Skin epidermis (tissue), 12 donors: ENCODE measurements at regions not wholly inside any gene's neighbourhood (a gene's known extent, or its start where the extent isn't known, plus 50 kb on each side); places are given as distances from the start of the nearest gene placed in this dataset.

Source experiments
- H3K27ac ChIP-seq, 21 experiments: fragments of 200-600 bp; sonication (generic) in 11 of 21; one replicate each; pipeline ENCODE4 v1.5.0; 2020; ENCODE audit warnings: mild to moderate bottlenecking in 3 of 21, inconsistent platforms in 2 of 21, moderate library complexity in 2 of 21
- H3K4me3 ChIP-seq, 7 experiments: fragments of 200-600 bp; sonication (generic) in 2 of 7; one replicate each; pipeline ENCODE4 v1.5.0; 2020; ENCODE audit warnings: inconsistent platforms in 2 of 7, mild to moderate bottlenecking in 2 of 7, moderate library complexity in 1 of 7

- H3K4me3 ChIP-seq, result no peak overlapping the region
- H3K27ac ChIP-seq, result peak overlapping the region in 9 of 21 experiments; percentile 3 to 67 (median 43)
These were observed 270.8 kb downstream of the ZEB2 start for GRCh38 chr2:144249035-144249637.

- Histone ChIP-seq H3K4me3 (no peak overlapping the region), H3K27ac (peak overlapping the region in 9 of 21 experiments; percentile 3 to 67 (median 43))
These were observed 271.4 kb downstream of the ZEB2 start for GRCh38 chr2:144248350-144249034.

- Histone ChIP-seq H3K4me3 (no peak overlapping the region), H3K27ac (no peak overlapping the region)
These were observed 275.0 kb downstream of the ZEB2 start for GRCh38 chr2:144244938-144245337.

GRCh38 chr2:144242311-144242710 lies 277.6 kb downstream of the ZEB2 start:
- Histone ChIP-seq H3K4me3 (no peak overlapping the region), H3K27ac (no peak overlapping the region)

GRCh38 chr2:144241801-144242200 lies 278.1 kb downstream of the ZEB2 start:
- Histone ChIP-seq H3K4me3 (no peak overlapping the region), H3K27ac (no peak overlapping the region)

- Histone ChIP-seq H3K27ac (peak overlapping the region in 2 of 21 experiments; percentile 4 to 18), H3K4me3 (no peak overlapping the region)
These were observed 279.1 kb downstream of the ZEB2 start for GRCh38 chr2:144240656-144241339.

- Histone ChIP-seq H3K27ac (no peak overlapping the region), H3K4me3 (no peak overlapping the region)
These were observed 280.2 kb downstream of the ZEB2 start for GRCh38 chr2:144239726-144240125.

- no peak overlapping the region for H3K4me3 ChIP-seq
- no peak overlapping the region for H3K27ac ChIP-seq
These were observed 280.6 kb downstream of the ZEB2 start for GRCh38 chr2:144239306-144239705.

GRCh38 chr2:144237830-144238627 lies 281.9 kb downstream of the ZEB2 start:
- Histone ChIP-seq H3K27ac (peak overlapping the region in 2 of 21 experiments; percentile 18 to 23), H3K4me3 (no peak overlapping the region)

GRCh38 chr2:144237108-144237507 lies 282.8 kb downstream of the ZEB2 start:
- peak overlapping the region in 1 of 21 experiments; percentile 18 for H3K27ac ChIP-seq
- no peak overlapping the region for H3K4me3 ChIP-seq

GRCh38 chr2:144235050-144235449 lies 284.9 kb downstream of the ZEB2 start:
- Histone ChIP-seq H3K27ac (peak overlapping the region in 3 of 21 experiments; percentile 27 to 72 (median 30)), H3K4me3 (no peak overlapping the region)

- Histone ChIP-seq H3K4me3 (no peak overlapping the region), H3K27ac (peak overlapping the region in 3 of 21 experiments; percentile 27 to 72 (median 30))
These were observed 285.4 kb downstream of the ZEB2 start for GRCh38 chr2:144234542-144234871.

- peak overlapping the region in 5 of 21 experiments; percentile 27 to 72 (median 30) for H3K27ac ChIP-seq
- no peak overlapping the region for H3K4me3 ChIP-seq
These were observed 286.0 kb downstream of the ZEB2 start for GRCh38 chr2:144233733-144234541.

- Histone ChIP-seq H3K27ac (peak overlapping the region in 4 of 21 experiments; percentile 27 to 72 (median 30)), H3K4me3 (no peak overlapping the region)
These were observed 286.6 kb downstream of the ZEB2 start for GRCh38 chr2:144233317-144233716.

GRCh38 chr2:144230448-144231085 lies 289.4 kb downstream of the ZEB2 start:
- Histone ChIP-seq H3K27ac (no peak overlapping the region), H3K4me3 (no peak overlapping the region)

GRCh38 chr2:144230033-144230432 lies 289.9 kb downstream of the ZEB2 start:
- no peak overlapping the region for H3K4me3 ChIP-seq
- H3K27ac ChIP-seq, result no peak overlapping the region

GRCh38 chr2:144229296-144229695 lies 290.6 kb downstream of the ZEB2 start:
- Histone ChIP-seq H3K4me3 (no peak overlapping the region), H3K27ac (no peak overlapping the region)

GRCh38 chr2:144227427-144228105 lies 292.4 kb downstream of the ZEB2 start:
- H3K4me3 ChIP-seq, result no peak overlapping the region
- H3K27ac ChIP-seq, result no peak overlapping the region
